K562 (cell line): ENCODE measurements at regions not wholly inside any gene's neighbourhood (a gene's known extent, or its start where the extent isn't known, plus 50 kb on each side); places are given as distances from the start of the nearest gene placed in this dataset.

Experiments used
- ZNF324 ChIP-seq: fragments of 250-450 bp; sonication (Bioruptor Pico); IDR thresholded peaks from 2 replicates; pipeline ENCODE4 v1.4.0; 2020; ENCODE audit warnings: mild to moderate bottlenecking
- TF ChIP-seq, protein P1 (sequence below): fragments of 450-650 bp; IDR thresholded peaks from 2 replicates; pipeline ENCODE4 v1.6.1; 2016; ENCODE audit warnings: mild to moderate bottlenecking, moderate library complexity

DNA sequence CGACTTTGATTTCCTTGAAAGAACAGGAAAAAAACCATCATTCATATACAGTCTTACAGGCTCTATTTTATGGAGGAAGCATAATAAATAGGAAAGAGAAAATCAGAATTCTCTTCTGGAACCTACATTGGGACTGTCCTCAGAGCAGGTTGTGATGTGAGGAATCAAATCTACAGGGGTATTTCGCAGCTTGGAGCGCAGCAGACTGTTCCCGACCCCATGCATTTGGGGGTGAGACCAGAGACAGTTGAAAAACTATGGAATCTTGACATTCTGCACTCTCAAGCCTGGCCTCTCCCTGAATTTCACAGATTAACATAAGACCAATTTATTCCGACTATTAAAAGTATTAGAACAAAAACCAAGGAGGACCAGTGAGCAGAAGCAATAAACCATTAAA lies 93.3 kb upstream of the PRSS58 start (continued):
- TF ChIP-seq, protein P1, sequence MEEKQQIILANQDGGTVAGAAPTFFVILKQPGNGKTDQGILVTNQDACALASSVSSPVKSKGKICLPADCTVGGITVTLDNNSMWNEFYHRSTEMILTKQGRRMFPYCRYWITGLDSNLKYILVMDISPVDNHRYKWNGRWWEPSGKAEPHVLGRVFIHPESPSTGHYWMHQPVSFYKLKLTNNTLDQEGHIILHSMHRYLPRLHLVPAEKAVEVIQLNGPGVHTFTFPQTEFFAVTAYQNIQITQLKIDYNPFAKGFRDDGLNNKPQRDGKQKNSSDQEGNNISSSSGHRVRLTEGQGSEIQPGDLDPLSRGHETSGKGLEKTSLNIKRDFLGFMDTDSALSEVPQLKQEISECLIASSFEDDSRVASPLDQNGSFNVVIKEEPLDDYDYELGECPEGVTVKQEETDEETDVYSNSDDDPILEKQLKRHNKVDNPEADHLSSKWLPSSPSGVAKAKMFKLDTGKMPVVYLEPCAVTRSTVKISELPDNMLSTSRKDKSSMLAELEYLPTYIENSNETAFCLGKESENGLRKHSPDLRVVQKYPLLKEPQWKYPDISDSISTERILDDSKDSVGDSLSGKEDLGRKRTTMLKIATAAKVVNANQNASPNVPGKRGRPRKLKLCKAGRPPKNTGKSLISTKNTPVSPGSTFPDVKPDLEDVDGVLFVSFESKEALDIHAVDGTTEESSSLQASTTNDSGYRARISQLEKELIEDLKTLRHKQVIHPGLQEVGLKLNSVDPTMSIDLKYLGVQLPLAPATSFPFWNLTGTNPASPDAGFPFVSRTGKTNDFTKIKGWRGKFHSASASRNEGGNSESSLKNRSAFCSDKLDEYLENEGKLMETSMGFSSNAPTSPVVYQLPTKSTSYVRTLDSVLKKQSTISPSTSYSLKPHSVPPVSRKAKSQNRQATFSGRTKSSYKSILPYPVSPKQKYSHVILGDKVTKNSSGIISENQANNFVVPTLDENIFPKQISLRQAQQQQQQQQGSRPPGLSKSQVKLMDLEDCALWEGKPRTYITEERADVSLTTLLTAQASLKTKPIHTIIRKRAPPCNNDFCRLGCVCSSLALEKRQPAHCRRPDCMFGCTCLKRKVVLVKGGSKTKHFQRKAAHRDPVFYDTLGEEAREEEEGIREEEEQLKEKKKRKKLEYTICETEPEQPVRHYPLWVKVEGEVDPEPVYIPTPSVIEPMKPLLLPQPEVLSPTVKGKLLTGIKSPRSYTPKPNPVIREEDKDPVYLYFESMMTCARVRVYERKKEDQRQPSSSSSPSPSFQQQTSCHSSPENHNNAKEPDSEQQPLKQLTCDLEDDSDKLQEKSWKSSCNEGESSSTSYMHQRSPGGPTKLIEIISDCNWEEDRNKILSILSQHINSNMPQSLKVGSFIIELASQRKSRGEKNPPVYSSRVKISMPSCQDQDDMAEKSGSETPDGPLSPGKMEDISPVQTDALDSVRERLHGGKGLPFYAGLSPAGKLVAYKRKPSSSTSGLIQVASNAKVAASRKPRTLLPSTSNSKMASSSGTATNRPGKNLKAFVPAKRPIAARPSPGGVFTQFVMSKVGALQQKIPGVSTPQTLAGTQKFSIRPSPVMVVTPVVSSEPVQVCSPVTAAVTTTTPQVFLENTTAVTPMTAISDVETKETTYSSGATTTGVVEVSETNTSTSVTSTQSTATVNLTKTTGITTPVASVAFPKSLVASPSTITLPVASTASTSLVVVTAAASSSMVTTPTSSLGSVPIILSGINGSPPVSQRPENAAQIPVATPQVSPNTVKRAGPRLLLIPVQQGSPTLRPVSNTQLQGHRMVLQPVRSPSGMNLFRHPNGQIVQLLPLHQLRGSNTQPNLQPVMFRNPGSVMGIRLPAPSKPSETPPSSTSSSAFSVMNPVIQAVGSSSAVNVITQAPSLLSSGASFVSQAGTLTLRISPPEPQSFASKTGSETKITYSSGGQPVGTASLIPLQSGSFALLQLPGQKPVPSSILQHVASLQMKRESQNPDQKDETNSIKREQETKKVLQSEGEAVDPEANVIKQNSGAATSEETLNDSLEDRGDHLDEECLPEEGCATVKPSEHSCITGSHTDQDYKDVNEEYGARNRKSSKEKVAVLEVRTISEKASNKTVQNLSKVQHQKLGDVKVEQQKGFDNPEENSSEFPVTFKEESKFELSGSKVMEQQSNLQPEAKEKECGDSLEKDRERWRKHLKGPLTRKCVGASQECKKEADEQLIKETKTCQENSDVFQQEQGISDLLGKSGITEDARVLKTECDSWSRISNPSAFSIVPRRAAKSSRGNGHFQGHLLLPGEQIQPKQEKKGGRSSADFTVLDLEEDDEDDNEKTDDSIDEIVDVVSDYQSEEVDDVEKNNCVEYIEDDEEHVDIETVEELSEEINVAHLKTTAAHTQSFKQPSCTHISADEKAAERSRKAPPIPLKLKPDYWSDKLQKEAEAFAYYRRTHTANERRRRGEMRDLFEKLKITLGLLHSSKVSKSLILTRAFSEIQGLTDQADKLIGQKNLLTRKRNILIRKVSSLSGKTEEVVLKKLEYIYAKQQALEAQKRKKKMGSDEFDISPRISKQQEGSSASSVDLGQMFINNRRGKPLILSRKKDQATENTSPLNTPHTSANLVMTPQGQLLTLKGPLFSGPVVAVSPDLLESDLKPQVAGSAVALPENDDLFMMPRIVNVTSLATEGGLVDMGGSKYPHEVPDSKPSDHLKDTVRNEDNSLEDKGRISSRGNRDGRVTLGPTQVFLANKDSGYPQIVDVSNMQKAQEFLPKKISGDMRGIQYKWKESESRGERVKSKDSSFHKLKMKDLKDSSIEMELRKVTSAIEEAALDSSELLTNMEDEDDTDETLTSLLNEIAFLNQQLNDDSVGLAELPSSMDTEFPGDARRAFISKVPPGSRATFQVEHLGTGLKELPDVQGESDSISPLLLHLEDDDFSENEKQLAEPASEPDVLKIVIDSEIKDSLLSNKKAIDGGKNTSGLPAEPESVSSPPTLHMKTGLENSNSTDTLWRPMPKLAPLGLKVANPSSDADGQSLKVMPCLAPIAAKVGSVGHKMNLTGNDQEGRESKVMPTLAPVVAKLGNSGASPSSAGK = no peak
- no peak for TF ChIP-seq ZNF324 (CRISPR knock-in tag)
